Esophagus muscularis mucosa (tissue), 3 donors: ENCODE measurements at regions not wholly inside any gene's neighbourhood (a gene's known extent, or its start where the extent isn't known, plus 50 kb on each side); places are given as distances from the start of the nearest gene placed in this dataset.

Experiments
- CTCF ChIP-seq, 3 experiments: fragments of 200-600 bp in 2 of 3; fragments of 450-650 bp in 1 of 3; sonication (generic) in 2 of 3; IDR thresholded peaks; one replicate each; pipeline ENCODE4 v1.5.1; 2017 to 2019; ENCODE audit warnings: antibody characterized with exemption in 3 of 3, mild to moderate bottlenecking in 2 of 3, moderate library complexity in 1 of 3
- POLR2A ChIP-seq: fragments of 450-650 bp; IDR thresholded peaks from one replicate; pipeline ENCODE4 v1.6.1; 2017; ENCODE audit warnings: antibody characterized with exemption, moderate library complexity, mild to moderate bottlenecking, low read depth

GRCh38 chr7:10038351-10038750, 935.3 kb upstream of the PHF14 start:
- no peak for TF ChIP-seq CTCF (IDR thresholded peaks at IDR 0.05)
- no peak for TF ChIP-seq POLR2A
